HG02763 (cell line): ENCODE measurements at regions not wholly inside any gene's neighbourhood (a gene's known extent, or its start where the extent isn't known, plus 50 kb on each side); places are given as distances from the start of the nearest gene placed in this dataset.

Experiments
- ATAC-seq: cut with Tn5 transposase; IDR thresholded peaks from one replicate; pipeline ENCODE4 v1.9.1; 2021; ENCODE audit warnings: mild to moderate bottlenecking, moderate library complexity; ENCODE audit not compliant: unreplicated experiment

DNA sequence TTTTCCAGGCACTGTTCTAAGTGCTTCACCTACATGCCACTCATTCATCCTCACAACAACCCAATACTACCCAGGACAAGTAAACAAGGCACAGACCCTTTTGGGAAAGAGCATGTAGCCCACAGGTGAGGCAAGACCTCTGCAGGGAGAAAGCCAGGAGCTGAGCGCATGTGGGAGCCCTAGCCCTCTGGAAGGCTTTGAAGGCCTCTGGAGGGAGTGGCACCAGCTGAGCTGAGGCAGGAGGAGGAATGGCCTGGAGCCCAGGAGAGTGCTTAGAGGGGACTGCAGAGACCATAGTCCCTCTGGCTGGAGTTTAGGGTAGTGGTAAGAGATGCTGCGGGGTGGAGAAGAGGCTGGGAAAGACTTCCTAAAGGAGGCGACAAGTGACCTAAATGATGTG is 516.5 kb downstream of the FUT8 start:
- ATAC-seq: no peak

GRCh38 chr14:65933400-65934069 is 521.0 kb downstream of the FUT8 start:
- ATAC-seq: no peak

DNA sequence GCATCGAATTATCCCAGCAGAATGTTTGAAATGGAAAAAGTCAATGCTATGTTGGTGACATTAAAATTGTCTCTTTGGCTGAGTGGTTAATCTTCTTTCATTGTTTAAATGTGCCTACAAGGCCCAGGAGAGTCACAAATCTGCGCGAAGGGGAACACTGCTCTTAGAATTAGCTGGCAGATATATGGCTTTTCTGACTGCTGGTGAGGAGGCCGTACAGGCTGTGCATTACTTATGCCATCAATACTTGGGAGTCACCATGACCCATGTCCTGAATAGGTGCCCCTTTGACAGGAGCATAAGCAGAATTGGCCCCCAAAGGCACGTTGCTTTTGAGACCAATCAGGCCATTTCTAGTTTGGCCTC is 521.5 kb downstream of the FUT8 start:
- no peak for ATAC-seq

DNA sequence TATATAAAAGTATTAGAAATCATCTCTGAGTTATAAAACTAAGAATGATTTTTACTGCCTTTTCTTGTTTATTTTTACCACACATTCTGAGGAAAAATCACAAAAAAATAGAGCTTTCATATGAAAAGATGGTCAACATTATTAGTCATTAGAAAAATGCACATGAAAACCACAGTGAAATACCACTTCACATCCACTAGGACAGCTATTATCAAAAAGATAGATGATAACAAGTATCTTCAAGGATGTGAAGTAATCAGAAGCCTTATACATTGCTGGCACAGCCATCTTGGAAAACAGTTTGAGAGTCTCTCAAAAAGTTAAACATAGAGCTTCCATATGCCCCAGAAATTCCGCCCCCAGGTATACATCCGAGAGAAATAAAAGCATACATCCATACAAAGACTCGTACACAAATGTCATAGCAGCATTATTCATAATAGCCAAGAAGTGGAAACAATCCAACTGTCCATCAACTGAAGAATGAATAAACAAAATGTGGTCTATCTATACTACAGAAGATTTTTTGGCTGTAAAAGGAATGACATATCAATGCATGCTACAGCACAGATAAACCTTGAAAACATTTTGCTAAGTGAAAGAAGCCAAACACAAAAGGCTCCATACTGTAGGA is 523.9 kb downstream of the FUT8 start:
- ATAC-seq: no peak

GRCh38 chr14:65937079-65937959 is 524.8 kb downstream of the FUT8 start:
- no peak for ATAC-seq

- no peak for ATAC-seq
Measured at GRCh38 chr14:65937960-65938316, 525.4 kb downstream of the FUT8 start.

GRCh38 chr14:65938738-65939137 is 526.2 kb downstream of the FUT8 start:
- no peak for ATAC-seq

GRCh38 chr14:65939184-65939583 is 526.7 kb downstream of the FUT8 start:
- no peak for ATAC-seq

DNA sequence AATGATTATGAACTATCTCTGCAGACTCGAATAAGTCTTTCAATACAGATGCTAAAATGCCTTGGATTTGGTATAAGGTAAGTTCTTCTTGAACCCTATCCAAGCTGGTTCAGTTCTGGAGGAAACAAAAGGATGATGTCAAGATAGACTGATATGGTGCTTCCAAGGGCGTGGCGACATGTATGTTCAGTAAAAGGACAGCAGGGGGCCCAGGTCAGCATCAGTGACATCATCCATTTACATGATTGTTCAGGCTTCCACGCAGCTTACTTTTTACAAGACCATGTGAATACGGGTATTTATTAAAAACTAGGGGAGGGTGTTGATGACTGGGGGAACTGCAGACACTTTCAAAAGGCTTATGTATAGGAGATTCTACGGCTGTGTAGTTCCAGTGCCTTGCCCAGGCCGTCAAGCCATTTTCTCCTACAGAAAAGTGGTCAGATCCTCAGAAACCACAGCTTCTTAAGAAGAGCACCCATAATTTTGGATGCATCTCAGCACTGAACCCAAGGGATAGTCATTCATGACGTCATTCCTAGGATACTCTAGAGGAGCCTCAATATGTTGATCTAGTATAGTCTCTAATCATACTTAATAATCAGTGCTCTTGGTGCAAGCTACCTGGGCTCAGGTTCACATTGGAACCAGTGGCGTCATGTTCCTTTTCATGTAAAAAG is 527.7 kb downstream of the FUT8 start:
- ATAC-seq: no peak

DNA sequence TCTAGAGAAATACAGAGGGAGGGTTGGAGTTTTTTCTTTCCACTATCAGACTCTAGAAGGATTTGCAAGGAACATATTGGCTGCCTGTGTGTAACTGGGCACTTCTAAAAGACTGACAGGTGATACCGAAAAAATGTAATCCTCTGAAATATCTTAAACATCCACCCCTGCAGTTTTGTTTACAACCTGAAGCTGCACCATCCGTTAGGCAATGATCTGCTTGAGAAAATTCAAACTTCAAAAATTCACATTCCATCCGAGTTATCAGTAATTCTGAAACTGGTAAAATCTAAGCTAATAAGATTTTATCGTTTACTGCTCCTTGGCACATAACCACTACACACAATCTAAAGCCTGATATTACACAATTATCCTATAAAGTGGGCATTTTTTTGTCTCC is 528.6 kb downstream of the FUT8 start:
- no peak for ATAC-seq

- ATAC-seq: no peak
Measured at GRCh38 chr14:65943150-65943549, 530.6 kb downstream of the FUT8 start.

DNA sequence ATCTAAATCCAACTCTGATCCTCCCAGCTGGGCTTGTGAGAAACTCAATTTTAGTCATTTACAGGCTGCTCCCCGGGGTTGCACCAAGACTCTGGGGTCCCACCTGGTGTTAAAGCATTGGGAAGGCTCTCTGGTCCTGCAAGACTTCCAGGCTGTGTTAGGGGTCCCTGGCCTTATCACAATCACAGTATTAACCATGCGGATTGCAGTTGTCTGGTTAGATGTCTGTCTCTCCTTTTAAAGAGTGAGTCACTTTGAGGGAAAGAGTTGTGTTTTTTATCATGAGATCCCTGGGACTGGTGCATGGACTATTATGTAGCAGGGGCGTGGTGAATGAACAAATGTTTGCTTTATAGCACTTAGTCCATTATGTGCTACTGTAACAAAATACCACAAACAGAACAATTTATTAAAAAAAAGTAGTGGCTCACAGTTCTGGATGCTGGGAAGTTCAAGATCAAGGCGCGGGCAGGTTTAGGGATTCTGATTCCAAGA is 531.4 kb downstream of the FUT8 start:
- no peak for ATAC-seq

GRCh38 chr14:65945327-65945726 is 532.8 kb downstream of the FUT8 start:
- ATAC-seq: no peak

DNA sequence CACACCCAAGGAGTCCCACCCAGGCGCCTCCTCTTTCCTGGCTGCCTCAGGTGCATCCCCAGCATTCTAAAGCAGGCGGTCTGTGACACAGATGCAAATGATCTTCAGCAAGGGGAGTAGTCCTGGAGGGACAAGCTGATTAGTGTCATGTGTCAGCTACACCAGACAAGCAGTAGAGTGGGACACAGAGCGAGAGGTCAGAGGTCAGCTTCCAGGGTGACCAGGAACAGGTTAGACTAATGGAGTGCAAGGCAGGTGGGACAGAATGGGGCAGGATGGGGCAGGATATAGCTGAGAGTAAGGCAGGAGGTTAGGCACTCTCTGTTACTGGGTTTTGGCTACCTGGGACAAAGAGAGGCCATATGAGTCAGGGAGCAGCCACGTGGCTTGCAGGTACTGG is 534.0 kb downstream of the FUT8 start:
- no peak for ATAC-seq

GRCh38 chr14:65948302-65948701 is 535.8 kb downstream of the FUT8 start:
- ATAC-seq: no peak

DNA sequence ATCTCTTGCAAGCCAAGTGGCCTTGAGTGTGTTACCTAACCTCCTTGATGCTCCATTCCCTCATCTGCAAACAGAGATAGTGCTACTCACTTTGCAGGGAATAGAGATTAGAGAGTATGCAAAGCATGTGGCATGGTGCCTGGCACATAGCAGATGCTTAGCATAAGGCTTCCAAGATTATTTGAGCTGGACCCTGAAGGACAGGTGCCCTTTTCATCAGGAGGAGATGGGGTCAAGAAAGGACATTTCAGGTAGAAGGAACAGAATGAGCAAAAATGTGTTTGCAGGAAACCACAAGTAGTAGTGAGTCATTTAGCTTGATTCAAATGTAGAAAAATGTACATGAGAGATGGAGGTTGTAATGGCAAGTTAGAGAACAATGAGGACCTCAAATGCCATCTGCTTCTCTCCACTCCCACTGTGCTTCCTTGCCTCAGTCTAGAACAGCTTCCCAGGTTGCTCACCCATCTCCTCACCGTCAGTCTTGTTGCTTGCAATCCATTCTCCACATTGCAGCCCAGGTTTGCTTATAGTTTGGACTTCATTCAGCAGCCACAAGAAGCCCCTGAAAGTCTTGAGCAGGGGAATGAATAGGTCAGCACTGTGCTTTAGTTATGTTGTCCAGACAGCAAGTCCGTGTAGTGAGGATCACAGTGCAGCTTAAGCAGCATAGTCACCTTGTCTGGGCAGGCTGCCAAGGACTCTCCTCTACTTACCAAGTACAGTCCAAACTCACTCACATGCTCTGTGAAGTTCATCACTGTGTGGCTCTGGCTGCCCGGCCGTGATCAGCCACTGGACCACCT is 536.3 kb upstream of the CCDC196 start:
- peak; percentile 59 for ATAC-seq

DNA sequence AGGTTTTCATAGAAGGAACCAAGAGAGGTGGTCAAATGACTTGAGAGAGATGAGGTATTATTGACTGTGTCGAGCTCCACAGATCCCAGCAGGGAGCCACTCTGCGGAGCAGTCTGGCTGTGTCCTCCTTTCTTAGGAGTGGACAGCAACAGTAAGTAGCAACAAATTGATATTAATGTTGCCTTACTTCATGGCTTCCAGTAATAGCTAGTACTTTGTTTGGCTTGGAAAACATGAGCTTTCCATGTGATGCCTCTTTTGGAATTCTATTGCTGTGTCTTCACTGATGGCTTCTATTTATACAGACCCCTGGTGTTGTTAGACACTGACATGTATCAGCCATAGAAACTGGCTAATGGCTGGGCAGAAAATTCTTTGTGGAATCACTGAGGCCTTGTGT is 531.2 kb upstream of the CCDC196 start:
- no peak for ATAC-seq

GRCh38 chr14:65957631-65958205 is 528.5 kb upstream of the CCDC196 start:
- ATAC-seq: no peak

- ATAC-seq: peak; percentile 33
Measured at GRCh38 chr14:65958664-65959562, 527.3 kb upstream of the CCDC196 start.
